ENCODE measurements at regions not wholly inside any gene's neighbourhood (a gene's known extent, or its start where the extent isn't known, plus 50 kb on each side); places are given as distances from the start of the nearest gene placed in this dataset.

DNA sequence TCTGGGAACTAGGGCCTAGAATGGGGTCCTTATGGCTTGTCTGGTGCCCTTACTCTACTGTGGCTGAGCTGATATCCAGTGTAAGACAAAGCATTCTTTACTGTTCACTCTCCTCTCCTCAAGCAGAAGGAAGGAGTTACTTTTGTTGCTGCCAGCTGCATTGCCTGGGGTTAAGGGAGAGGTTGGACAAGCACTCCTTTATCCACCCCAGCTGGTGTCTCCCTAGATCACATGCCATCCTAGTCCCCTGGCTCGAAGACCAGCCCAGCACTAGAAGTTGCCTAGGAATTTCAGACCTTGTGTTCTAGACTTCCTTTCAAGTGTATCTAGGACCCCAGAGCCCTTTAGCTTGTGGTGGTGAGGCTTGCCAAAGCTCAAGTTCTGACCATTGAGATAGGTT is 1051.5 kb upstream of the C9orf72 start:
- Histone ChIP-seq H3K4me1 (no peaks in the 10 kb centered on the region), H3K27me3 (no peaks in the 10 kb centered on the region), H3K27ac (no peak overlapping the region), H3K36me3 (no peaks in the 10 kb centered on the region), H3K4me3 (no peak overlapping the region), H3K9me3 (peaks cover 0 to 3% of the 10 kb centered on the region in 2 donors)
- no peak for ATAC-seq
- DNase-seq, result no peak
- intact Hi-C loops (cut with DNase I), result no loop called here
- TF ChIP-seq CTCF (IDR thresholded peaks at IDR 0.05), result no peak

DNA sequence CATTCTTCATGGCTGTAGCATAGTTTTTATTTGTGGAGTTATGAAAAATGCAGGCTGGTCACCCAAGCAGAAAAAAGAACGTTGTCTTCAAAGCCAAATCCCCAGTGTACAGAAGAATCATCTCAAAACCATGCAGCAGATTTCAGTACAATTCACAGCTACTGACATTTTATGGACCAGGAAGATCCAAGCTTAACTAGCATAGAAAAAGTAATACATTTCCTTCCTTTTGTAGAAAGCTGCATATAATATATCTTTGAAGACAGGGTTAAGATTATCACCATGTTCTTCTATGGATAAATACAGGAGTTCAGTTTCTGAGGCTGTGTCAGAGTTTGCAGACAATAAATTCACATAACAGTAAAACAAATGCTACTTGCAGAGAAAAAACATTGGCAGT is 1054.8 kb upstream of the C9orf72 start:
- Histone ChIP-seq H3K27me3 (no peaks in the 10 kb centered on the region), H3K27ac (no peak overlapping the region), H3K4me1 (no peaks in the 10 kb centered on the region), H3K9me3 (peaks cover 0 to 3% of the 10 kb centered on the region in 2 donors), H3K36me3 (no peaks in the 10 kb centered on the region), H3K4me3 (no peak overlapping the region)
- no peak for TF ChIP-seq CTCF (IDR thresholded peaks at IDR 0.05)
- intact Hi-C loops (cut with DNase I), result no loop called here
- DNase-seq, result no peak
- no peak for ATAC-seq

DNA sequence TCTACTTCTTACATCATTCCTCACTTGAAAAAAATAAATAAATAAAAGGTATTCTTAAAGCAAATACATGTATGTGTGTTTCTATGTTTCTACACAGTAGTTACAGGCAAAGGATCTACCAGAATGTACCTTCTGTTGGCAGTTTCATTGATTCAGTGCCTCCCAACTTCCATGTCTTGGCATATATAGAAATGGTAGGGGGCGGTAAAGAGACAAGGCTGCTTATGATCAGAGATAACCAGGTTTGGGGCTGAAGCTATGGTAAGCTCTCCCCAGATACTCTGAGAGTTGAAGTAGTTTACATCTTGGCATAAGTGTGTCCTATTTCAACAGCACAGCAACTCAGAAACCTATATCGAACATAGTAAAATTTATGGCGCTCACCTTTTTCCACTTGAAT is 1075.4 kb upstream of the C9orf72 start:
- peaks cover 0 to 3% of the 10 kb centered on the region in 2 donors for H3K9me3 ChIP-seq
- DNase-seq (no peak), ATAC-seq (no peak)
- H3K4me3 ChIP-seq, result no peak overlapping the region
- H3K27me3 ChIP-seq, result no peaks in the 10 kb centered on the region
- intact Hi-C loops (cut with DNase I), result no loop called here
- TF ChIP-seq CTCF (IDR thresholded peaks at IDR 0.05), result no peak
- H3K27ac ChIP-seq, result no peak overlapping the region
- H3K36me3 ChIP-seq, result no peaks in the 10 kb centered on the region
- no peaks in the 10 kb centered on the region for H3K4me1 ChIP-seq

DNA sequence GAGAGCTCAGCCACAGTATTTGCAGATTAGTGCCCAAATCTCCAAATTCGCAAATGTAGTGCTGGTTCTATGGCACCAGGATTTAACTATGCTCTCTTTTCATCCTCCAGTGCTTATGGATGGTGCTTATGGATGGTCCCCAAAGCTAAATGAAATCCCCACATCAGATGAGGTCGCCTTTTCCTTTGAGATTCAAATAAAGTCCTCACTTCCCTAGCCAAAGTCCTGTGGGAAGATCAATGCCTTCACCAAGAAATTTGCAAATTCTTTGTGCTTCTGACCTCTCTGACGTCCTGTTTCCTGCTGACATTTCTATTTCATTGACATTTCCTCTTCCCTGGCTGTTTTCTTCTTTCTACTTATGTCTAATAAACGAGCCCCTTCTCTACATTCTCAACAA is 1077.0 kb upstream of the C9orf72 start:
- ATAC-seq, result no peak

DNA sequence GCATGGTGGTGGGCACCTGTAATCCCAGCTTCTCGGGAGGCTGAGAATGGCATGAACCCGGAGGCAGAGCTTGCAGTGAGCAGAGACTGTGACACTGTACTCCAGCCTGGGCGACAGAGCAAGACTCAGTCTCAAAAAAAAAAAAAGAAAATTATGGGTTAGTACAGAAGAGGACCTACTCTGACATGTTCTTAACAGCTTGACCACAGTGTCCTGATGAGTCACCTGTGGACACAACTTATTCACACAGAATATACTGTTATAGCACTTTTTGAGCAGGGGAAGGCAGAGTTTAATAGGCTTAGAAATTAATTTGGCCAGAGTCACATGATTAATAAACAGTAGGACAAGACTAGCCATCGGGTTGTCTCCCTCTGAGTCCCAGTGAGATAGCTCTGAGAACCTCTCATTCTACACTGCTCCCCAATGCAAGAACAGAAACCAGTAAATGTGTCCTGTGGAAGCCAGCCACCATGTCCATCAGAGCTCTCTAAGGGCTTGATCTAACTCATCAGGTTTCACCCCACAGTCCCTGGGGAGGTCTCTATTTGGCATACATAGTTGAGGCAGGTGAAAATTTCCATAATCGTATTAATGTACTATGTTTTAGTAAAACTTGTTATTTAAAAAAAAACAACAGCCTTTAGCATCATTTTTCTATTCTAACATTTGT is 1077.9 kb upstream of the C9orf72 start:
- no peak for ATAC-seq
- no peaks in the 10 kb centered on the region for H3K9me3 ChIP-seq
- no peak for TF ChIP-seq CTCF (IDR thresholded peaks at IDR 0.05)
- no peaks in the 10 kb centered on the region for H3K4me1 ChIP-seq
- intact Hi-C loops (cut with DNase I), result no loop called here
- DNase-seq, result no peak
- H3K27ac ChIP-seq, result no peak overlapping the region
- H3K36me3 ChIP-seq, result no peaks in the 10 kb centered on the region
- H3K4me3 ChIP-seq, result no peak overlapping the region
- H3K27me3 ChIP-seq, result no peaks in the 10 kb centered on the region

More for the DNA sequence above, 1077.0 kb upstream of the C9orf72 start:
- TF ChIP-seq CTCF (IDR thresholded peaks at IDR 0.05), result no peak
- no peak overlapping the region for H3K4me3 ChIP-seq
- no peak for DNase-seq
- intact Hi-C loops (cut with DNase I), result no loop called here
- H3K27me3 ChIP-seq, result no peaks in the 10 kb centered on the region
- no peak overlapping the region for H3K27ac ChIP-seq
- no peaks in the 10 kb centered on the region for H3K36me3 ChIP-seq
- no peaks in the 10 kb centered on the region for H3K4me1 ChIP-seq
- H3K9me3 ChIP-seq, result no peaks in the 10 kb centered on the region
